GM06990 (cell line): ENCODE measurements at regions not wholly inside any gene's neighbourhood (a gene's known extent, or its start where the extent isn't known, plus 50 kb on each side); places are given as distances from the start of the nearest gene placed in this dataset.

Source experiments
- DNase-seq: peaks from one replicate; pipeline ENCODE4 v3.0.0-alpha.2; 2011; ENCODE audit not compliant: insufficient read length; ENCODE audit errors: extremely low read depth
- H3K27me3 ChIP-seq: replicated peaks from 2 replicates; pipeline ENCODE4 v1.6.0; 2011; ENCODE audit warnings: low read length; ENCODE audit not compliant: control insufficient read depth, insufficient read depth
- H3K36me3 ChIP-seq: 2 replicates; pipeline ENCODE4 v1.5.1; 2011; ENCODE audit warnings: low read length; ENCODE audit not compliant: control insufficient read depth, insufficient read depth
- H3K4me3 ChIP-seq: replicated peaks from 2 replicates; pipeline ENCODE4 v1.5.1; 2011; ENCODE audit warnings: low read depth, mild to moderate bottlenecking, control low read depth, low read length
- TF ChIP-seq, protein P1 (sequence below): IDR thresholded peaks from 2 replicates; pipeline ENCODE4 v1.5.1; 2011; ENCODE audit warnings: low read length, control low read depth, mild to moderate bottlenecking, inconsistent platforms; ENCODE audit not compliant: insufficient read depth, poor library complexity, severe bottlenecking

DNA sequence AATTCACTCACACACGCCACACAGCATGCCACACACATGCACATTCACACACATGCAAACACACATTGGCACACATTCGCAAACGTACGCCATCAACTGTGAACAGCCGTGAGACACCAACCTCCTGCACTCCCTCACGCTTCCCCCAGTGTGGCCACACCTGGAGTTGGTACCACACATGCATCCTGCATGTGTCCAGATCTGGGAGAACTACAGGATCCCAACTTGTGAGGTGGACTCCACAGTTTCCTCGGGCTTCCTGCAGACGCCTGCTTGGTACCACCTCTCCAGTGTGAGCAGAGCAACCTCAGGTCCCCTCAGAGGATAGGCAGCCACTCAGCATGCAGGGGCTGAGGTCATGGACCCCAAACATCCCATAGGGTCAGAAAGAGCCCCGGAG lies 239.0 kb downstream of the EIPR1 start:
- DNase-seq, result no peak
- H3K27me3 ChIP-seq, result no peaks in the 10 kb centered on the region
- no peaks in the 10 kb centered on the region for H3K36me3 ChIP-seq
- no peak overlapping the region for H3K4me3 ChIP-seq
- TF ChIP-seq, protein P1, sequence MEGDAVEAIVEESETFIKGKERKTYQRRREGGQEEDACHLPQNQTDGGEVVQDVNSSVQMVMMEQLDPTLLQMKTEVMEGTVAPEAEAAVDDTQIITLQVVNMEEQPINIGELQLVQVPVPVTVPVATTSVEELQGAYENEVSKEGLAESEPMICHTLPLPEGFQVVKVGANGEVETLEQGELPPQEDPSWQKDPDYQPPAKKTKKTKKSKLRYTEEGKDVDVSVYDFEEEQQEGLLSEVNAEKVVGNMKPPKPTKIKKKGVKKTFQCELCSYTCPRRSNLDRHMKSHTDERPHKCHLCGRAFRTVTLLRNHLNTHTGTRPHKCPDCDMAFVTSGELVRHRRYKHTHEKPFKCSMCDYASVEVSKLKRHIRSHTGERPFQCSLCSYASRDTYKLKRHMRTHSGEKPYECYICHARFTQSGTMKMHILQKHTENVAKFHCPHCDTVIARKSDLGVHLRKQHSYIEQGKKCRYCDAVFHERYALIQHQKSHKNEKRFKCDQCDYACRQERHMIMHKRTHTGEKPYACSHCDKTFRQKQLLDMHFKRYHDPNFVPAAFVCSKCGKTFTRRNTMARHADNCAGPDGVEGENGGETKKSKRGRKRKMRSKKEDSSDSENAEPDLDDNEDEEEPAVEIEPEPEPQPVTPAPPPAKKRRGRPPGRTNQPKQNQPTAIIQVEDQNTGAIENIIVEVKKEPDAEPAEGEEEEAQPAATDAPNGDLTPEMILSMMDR, result no peak

DNA sequence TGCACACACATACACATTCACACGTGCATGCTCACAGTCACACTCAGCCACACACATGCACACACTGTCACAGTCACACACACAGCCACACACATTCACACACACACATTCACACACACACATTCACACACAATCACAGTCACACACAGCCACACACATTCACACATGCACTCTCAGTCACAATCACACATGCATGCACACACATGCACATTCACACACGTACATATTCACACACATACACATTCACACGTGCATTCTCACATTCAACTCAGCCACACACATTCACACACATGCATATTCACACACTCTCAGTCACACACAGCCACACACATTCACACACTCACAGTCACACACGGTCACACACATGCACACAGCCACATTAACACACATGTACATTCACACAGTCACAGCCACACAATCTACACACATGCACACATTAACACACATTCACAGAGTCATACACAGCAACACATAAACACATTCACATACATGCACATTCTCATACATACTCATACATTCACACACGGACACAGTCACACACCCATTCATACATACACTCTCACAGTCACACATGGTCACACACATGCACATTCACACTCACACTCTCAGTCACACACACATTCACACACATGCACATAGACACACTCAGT lies 239.8 kb downstream of the EIPR1 start:
- H3K36me3 ChIP-seq, result no peaks in the 10 kb centered on the region
- no peak for DNase-seq
- H3K4me3 ChIP-seq, result no peak overlapping the region
- no peaks in the 10 kb centered on the region for H3K27me3 ChIP-seq
- TF ChIP-seq, protein P1, result no peak

DNA sequence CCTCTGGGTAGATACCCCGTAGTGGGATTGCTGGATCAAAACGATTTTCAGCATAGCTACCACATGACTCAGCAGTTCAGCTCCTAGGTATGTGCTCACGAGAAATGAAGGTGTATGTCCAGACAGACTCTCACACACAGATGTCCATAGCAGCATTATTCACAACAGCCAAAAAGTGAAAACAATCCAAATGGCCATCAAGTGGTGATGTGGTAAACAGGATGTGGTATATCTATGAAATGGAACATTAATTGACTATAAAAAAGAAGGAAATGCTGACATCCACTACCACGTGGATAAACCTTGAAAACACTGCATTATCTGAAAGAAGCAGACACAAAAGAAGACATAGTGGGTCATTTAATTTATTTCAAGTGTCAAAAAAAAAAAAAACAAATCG lies 241.9 kb downstream of the EIPR1 start:
- DNase-seq, result no peak
- Histone ChIP-seq H3K27me3 (no peaks in the 10 kb centered on the region), H3K4me3 (no peak overlapping the region), H3K36me3 (no peaks in the 10 kb centered on the region)
- TF ChIP-seq, protein P1, result no peak

DNA sequence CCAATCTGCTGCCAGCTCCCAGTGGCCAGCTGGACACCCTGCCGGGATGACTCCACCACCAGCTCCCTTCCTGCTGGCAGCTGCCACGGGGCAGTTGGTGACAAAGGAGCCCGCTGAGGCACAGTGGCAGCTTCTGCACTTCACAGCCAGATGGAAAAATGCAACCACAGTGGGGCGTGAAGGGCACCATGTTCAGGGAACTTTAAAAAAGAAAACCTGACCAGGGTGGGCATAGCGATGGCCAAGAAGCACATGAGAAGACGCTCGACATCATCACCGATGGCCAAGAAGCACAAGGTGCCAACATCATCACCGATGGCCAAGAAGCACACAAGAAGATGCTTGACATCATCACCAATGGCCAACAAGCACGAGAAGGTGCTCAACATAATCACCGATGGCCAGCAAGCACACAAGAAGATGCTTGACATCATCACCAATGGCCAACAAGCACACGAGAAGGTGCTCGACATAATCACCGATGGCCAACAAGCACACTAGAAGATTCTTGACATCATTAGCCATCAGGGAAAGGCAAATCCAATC lies 243.5 kb downstream of the EIPR1 start:
- DNase-seq, result no peak
- TF ChIP-seq, protein P1, result no peak
- Histone ChIP-seq H3K4me3 (no peak overlapping the region), H3K36me3 (no peaks in the 10 kb centered on the region), H3K27me3 (no peaks in the 10 kb centered on the region)

DNA sequence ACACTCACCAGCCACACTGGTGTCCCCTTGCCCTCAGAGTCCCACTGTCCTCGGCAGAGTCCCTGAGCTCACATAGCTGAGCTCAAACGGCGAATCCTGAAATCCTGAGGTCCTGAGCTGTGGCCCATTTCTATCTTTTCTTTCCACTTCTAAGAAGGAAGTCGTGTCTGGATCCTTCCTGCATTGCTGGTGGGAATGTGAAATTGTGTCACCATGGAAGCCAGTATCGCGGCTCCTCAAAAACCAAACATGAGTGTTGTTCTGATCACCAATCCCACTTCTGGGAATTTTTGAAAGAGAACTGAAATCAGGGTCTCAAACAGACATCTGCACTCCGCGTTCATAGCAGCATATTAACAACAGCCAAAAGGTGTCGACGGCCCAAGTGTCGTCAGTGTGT lies 244.7 kb downstream of the EIPR1 start:
- H3K27me3 ChIP-seq, result no peaks in the 10 kb centered on the region
- no peaks in the 10 kb centered on the region for H3K36me3 ChIP-seq
- TF ChIP-seq, protein P1, result no peak
- DNase-seq, result no peak
- H3K4me3 ChIP-seq, result no peak overlapping the region
